SK-N-SH (cell line): ENCODE measurements at regions not wholly inside any gene's neighbourhood (a gene's known extent, or its start where the extent isn't known, plus 50 kb on each side); places are given as distances from the start of the nearest gene placed in this dataset.

Source experiments
- CTCF ChIA-PET: fragments of 300-600, 350-600 bp; formaldehyde crosslinking; extraction: SDS; loops from one replicate; lab custom pipeline; 2021; lab: Yijun Ruan, JAX
- POLR2A ChIA-PET: fragments of 350-600 bp; sonication (Branson Sonifier 250); formaldehyde crosslinking; extraction: SDS; loops from one replicate; lab custom pipeline; 2020; ENCODE audit warnings: antibody characterized with exemption, inconsistent platforms; lab: Yijun Ruan, JAX
- DNase-seq: peaks from one replicate; pipeline ENCODE4 v3.0.0; 2012
- H2AFZ ChIP-seq: fragments of 200-600 bp; sonication (generic); 2 replicates; pipeline ENCODE4 v1.8.1; 2016; ENCODE audit warnings: antibody characterized with exemption, mild to moderate bottlenecking, low read depth
- H3F3A ChIP-seq: fragments of 200-600 bp; sonication (generic); replicated peaks from 2 replicates; pipeline ENCODE3; 2016; ENCODE audit warnings: antibody characterized with exemption, mild to moderate bottlenecking; ENCODE audit not compliant: insufficient read depth
- H3K27ac ChIP-seq, 2 experiments: fragments of 200-500 bp in 1 of 2; fragments of 200-600 bp in 1 of 2; sonication (Bioruptor generic) in 1 of 2; sonication (generic), shearing (Covaris generic) in 1 of 2; 2 replicates each; pipeline versions ENCODE4 v1.5.1 to v1.6.1; 2014 to 2016; ENCODE audit warnings: low read depth in 2 of 2, inconsistent platforms in 1 of 2, low read length in 1 of 2, mild to moderate bottlenecking in 1 of 2, mixed read lengths in 1 of 2
- H3K27me3 ChIP-seq: fragments of 200-600 bp; sonication (generic), shearing (Covaris generic); 2 replicates; pipeline ENCODE4 v1.6.1; 2016; ENCODE audit warnings: mixed run types; ENCODE audit not compliant: insufficient read depth
- H3K36me3 ChIP-seq, 2 experiments: fragments of 200-500 bp in 1 of 2; fragments of 200-600 bp in 1 of 2; sonication (Bioruptor generic) in 1 of 2; sonication (generic) in 1 of 2; replicated peaks in 1 of 2; 2 replicates each; pipeline versions ENCODE3 to v1.5.1; 2014 to 2016; ENCODE audit warnings: low read length in 1 of 2, mild to moderate bottlenecking in 1 of 2; ENCODE audit not compliant: insufficient read depth in 2 of 2, control insufficient read depth in 1 of 2
- H3K4me1 ChIP-seq, 2 experiments: fragments of 200-500 bp in 1 of 2; fragments of 200-600 bp in 1 of 2; sonication (Bioruptor generic) in 1 of 2; sonication (generic), shearing (Covaris generic) in 1 of 2; 2 replicates each; pipeline versions ENCODE4 v1.5.1 to v1.6.1; 2014 to 2016; ENCODE audit warnings: low read depth in 1 of 2, low read length in 1 of 2, mixed run types in 1 of 2; ENCODE audit not compliant: insufficient read depth in 2 of 2, control insufficient read depth in 1 of 2
- H3K4me2 ChIP-seq: fragments of 200-600 bp; sonication (generic), shearing (Covaris generic); 2 replicates; pipeline ENCODE4 v1.6.1; 2017; ENCODE audit warnings: mixed run types
- H3K4me3 ChIP-seq, 2 experiments: fragments of 200-500 bp in 1 of 2; fragments of 200-600 bp in 1 of 2; sonication (Bioruptor generic) in 1 of 2; sonication (generic), shearing (Covaris generic) in 1 of 2; 2 replicates each; pipeline versions ENCODE4 v1.5.1 to v1.8.1; 2014 to 2016; ENCODE audit warnings: low read depth in 2 of 2, inconsistent platforms in 1 of 2, low read length in 1 of 2, mild to moderate bottlenecking in 1 of 2, mixed read lengths in 1 of 2, moderate library complexity in 1 of 2
- H3K79me2 ChIP-seq: fragments of 200-600 bp; sonication (generic); 2 replicates; pipeline ENCODE4 v1.8.1; 2017; ENCODE audit warnings: mild to moderate bottlenecking; ENCODE audit not compliant: insufficient read depth
- H3K9ac ChIP-seq: fragments of 200-600 bp; sonication (generic); 2 replicates; pipeline ENCODE4 v1.6.1; 2017; ENCODE audit warnings: mixed run types
- H3K9me2 ChIP-seq: fragments of 200-600 bp; sonication (generic); 2 replicates; pipeline ENCODE4 v1.6.1; 2017; ENCODE audit warnings: mixed run types
- H3K9me3 ChIP-seq: fragments of 200-600 bp; sonication (generic); 2 replicates; pipeline ENCODE4 v1.6.1; 2017; ENCODE audit warnings: mixed run types, mild to moderate bottlenecking, moderate library complexity
- H4K20me1 ChIP-seq: fragments of 200-600 bp; sonication (generic); 2 replicates; pipeline ENCODE4 v1.6.1; 2017; ENCODE audit warnings: mild to moderate bottlenecking, mixed run types; ENCODE audit not compliant: insufficient read depth
- ELF1 ChIP-seq: IDR thresholded peaks from 2 replicates; pipeline ENCODE4 v1.4.0; 2012
- EZH2phosphoT487 ChIP-seq: fragments of 200-600 bp; sonication (generic); IDR thresholded peaks from 2 replicates; pipeline ENCODE4 v1.6.1; 2017; ENCODE audit warnings: low read depth, mixed run types, mild to moderate bottlenecking, antibody characterized with exemption, moderate library complexity, borderline replicate concordance
- FOXM1 ChIP-seq: IDR thresholded peaks from 2 replicates; pipeline ENCODE4 v1.4.0; 2012; ENCODE audit warnings: low read depth, mild to moderate bottlenecking
- GABPA ChIP-seq: IDR thresholded peaks from 2 replicates; pipeline ENCODE4 v1.4.0; 2012; ENCODE audit warnings: low read depth, mild to moderate bottlenecking
- MEF2A ChIP-seq: IDR thresholded peaks from 2 replicates; pipeline ENCODE4 v1.4.0; 2012; ENCODE audit warnings: low read depth, borderline replicate concordance
- RCOR1 ChIP-seq: fragments of 150-350 bp; IDR thresholded peaks from 2 replicates; pipeline ENCODE4 v1.6.1; 2017; ENCODE audit warnings: antibody characterized with exemption, low read length
- SIN3A ChIP-seq: IDR thresholded peaks from 2 replicates; pipeline ENCODE4 v1.6.1; 2012; ENCODE audit warnings: low read depth, mild to moderate bottlenecking, low read length, moderate library complexity, borderline replicate concordance
- TEAD4 ChIP-seq: IDR thresholded peaks from 2 replicates; pipeline ENCODE4 v1.4.0; 2012; ENCODE audit warnings: mild to moderate bottlenecking, borderline replicate concordance; ENCODE audit not compliant: insufficient read depth
- WGBS: methylation state at CpG from one replicate; pipeline ENCODE4 v1.1.6; 2017; ENCODE audit warnings: low lambda C conversion rate; 5-methylcytosine and 5-hydroxymethylcytosine counted together
- TF ChIP-seq, protein P1 (sequence below): fragments of 200-600 bp; sonication (generic); IDR thresholded peaks from 2 replicates; pipeline ENCODE4 v1.6.1; 2017; ENCODE audit warnings: antibody characterized with exemption, mild to moderate bottlenecking, moderate library complexity
- TF ChIP-seq, protein P2 (sequence below): IDR thresholded peaks from 2 replicates; pipeline ENCODE4 v1.4.0; 2012; ENCODE audit warnings: low read depth, borderline replicate concordance

GRCh38 chr5:178063277-178063676 lies 50.1 kb upstream of the N4BP3 start:
- peaks cover 0 to 1% of the 10 kb centered on the region in 2 experiments; a peak in 1 of 4 replicates for H3K4me1 ChIP-seq
- ChIA-PET CTCF (interaction anchor here (1.2 to 4.5 kb wide), 4 partner anchors 13 to 100 kb away, joined by 3 to 32 read pairs (median 4); no protein-coding TSS in a partner anchor), POLR2A (no interaction called here)
- no peak overlapping the region for H3K4me3 ChIP-seq
- 82% methylated on average over 3 of the region's 3 CpGs for WGBS
- no peaks in the 10 kb centered on the region for H3K9me2 ChIP-seq
- H4K20me1 ChIP-seq = no peaks in the 10 kb centered on the region
- H3K9me3 ChIP-seq = no peaks in the 10 kb centered on the region
- no peaks in the 10 kb centered on the region for H3F3A ChIP-seq
- TF ChIP-seq TEAD4 (no peak), RCOR1 (no peak), MEF2A (no peak), GABPA (no peak)
- no peaks in the 10 kb centered on the region for H3K79me2 ChIP-seq
- no peaks in the 10 kb centered on the region for H3K36me3 ChIP-seq
- peaks cover 9% of the 10 kb centered on the region; the same call in 1 of the 2 replicates for H3K27me3 ChIP-seq
- no peak overlapping the region for H2AFZ ChIP-seq
- H3K9ac ChIP-seq = no peak overlapping the region
- H3K4me2 ChIP-seq = no peak overlapping the region
- H3K27ac ChIP-seq = no peak overlapping the region
- no peak for DNase-seq

- 21% methylated on average over 7 of the region's 7 CpGs for WGBS
- Histone ChIP-seq H3K9ac (no peak overlapping the region), H3K79me2 (no peaks in the 10 kb centered on the region), H3K9me2 (no peaks in the 10 kb centered on the region), H3F3A (no peaks in the 10 kb centered on the region), H3K4me3 (no peak overlapping the region), H4K20me1 (no peaks in the 10 kb centered on the region), H3K27me3 (peaks cover 9% of the 10 kb centered on the region; the same call in 1 of the 2 replicates), H3K27ac (no peak overlapping the region), H3K36me3 (no peaks in the 10 kb centered on the region), H2AFZ (no peak overlapping the region), H3K4me2 (no peak overlapping the region), H3K9me3 (no peaks in the 10 kb centered on the region), H3K4me1 (no peaks in the 10 kb centered on the region)
- DNase-seq = no peak
- ChIA-PET CTCF (no interaction called here), POLR2A (no interaction called here)
- TF ChIP-seq ELF1 (no peak), TEAD4 (no peak), EZH2phosphoT487 (no peak), FOXM1 (no peak), SIN3A (no peak), MEF2A (no peak)
- TF ChIP-seq, protein P1, sequence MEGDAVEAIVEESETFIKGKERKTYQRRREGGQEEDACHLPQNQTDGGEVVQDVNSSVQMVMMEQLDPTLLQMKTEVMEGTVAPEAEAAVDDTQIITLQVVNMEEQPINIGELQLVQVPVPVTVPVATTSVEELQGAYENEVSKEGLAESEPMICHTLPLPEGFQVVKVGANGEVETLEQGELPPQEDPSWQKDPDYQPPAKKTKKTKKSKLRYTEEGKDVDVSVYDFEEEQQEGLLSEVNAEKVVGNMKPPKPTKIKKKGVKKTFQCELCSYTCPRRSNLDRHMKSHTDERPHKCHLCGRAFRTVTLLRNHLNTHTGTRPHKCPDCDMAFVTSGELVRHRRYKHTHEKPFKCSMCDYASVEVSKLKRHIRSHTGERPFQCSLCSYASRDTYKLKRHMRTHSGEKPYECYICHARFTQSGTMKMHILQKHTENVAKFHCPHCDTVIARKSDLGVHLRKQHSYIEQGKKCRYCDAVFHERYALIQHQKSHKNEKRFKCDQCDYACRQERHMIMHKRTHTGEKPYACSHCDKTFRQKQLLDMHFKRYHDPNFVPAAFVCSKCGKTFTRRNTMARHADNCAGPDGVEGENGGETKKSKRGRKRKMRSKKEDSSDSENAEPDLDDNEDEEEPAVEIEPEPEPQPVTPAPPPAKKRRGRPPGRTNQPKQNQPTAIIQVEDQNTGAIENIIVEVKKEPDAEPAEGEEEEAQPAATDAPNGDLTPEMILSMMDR = no peak
- TF ChIP-seq, protein P2, sequence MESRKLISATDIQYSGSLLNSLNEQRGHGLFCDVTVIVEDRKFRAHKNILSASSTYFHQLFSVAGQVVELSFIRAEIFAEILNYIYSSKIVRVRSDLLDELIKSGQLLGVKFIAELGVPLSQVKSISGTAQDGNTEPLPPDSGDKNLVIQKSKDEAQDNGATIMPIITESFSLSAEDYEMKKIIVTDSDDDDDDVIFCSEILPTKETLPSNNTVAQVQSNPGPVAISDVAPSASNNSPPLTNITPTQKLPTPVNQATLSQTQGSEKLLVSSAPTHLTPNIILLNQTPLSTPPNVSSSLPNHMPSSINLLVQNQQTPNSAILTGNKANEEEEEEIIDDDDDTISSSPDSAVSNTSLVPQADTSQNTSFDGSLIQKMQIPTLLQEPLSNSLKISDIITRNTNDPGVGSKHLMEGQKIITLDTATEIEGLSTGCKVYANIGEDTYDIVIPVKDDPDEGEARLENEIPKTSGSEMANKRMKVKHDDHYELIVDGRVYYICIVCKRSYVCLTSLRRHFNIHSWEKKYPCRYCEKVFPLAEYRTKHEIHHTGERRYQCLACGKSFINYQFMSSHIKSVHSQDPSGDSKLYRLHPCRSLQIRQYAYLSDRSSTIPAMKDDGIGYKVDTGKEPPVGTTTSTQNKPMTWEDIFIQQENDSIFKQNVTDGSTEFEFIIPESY = no peak
These were observed 54.9 kb upstream of the N4BP3 start for GRCh38 chr5:178058321-178059012.
